Coronary artery (tissue), 2 donors: ENCODE measurements at regions not wholly inside any gene's neighbourhood (a gene's known extent, or its start where the extent isn't known, plus 50 kb on each side); places are given as distances from the start of the nearest gene placed in this dataset.

ENCODE experiments used
- DNase-seq: peaks from one replicate; pipeline ENCODE4 v3.0.0-alpha.2; 2017; ENCODE audit warnings: low spot score
- H3K27ac ChIP-seq, 2 donors: fragments of 200-600 bp; sonication (generic); one replicate each; pipeline ENCODE4 v1.5.1; 2016 to 2019
- H3K4me3 ChIP-seq: fragments of 200-600 bp; sonication (generic); 2 replicates; pipeline ENCODE4 v1.5.1; 2016; ENCODE audit warnings: mild to moderate bottlenecking, moderate library complexity
- CTCF ChIP-seq: fragments of 200-600 bp; sonication (generic); IDR thresholded peaks from one replicate; pipeline ENCODE4 v1.5.1; 2019; ENCODE audit warnings: antibody characterized with exemption

DNA sequence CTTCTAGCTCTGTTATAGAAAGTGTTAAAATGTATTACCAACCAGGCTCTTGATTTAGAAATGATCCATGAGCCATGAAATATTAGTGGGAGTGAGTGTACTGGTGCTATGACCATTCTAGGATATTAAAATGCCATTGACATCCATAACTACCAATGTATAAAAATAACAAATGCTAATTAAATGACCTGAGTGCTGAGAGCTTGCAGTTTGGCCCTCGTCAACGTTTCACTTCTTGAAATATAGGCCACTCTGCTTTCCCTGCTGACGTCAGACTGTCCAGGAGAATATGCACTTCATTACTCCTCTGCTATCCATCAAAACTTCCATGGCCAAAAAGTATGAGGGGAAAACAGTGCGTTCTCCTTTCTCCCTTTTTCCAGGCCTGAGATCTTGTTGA lies 563.1 kb downstream of the METTL15 start:
- no peak for TF ChIP-seq CTCF
- Histone ChIP-seq H3K27ac (no peak overlapping the region), H3K4me3 (no peak overlapping the region)
- DNase-seq: no peak

GRCh38 chr11:28666632-28667031 lies 558.4 kb downstream of the METTL15 start:
- no peak for TF ChIP-seq CTCF
- Histone ChIP-seq H3K27ac (no peak overlapping the region), H3K4me3 (no peak overlapping the region)
- no peak for DNase-seq

DNA sequence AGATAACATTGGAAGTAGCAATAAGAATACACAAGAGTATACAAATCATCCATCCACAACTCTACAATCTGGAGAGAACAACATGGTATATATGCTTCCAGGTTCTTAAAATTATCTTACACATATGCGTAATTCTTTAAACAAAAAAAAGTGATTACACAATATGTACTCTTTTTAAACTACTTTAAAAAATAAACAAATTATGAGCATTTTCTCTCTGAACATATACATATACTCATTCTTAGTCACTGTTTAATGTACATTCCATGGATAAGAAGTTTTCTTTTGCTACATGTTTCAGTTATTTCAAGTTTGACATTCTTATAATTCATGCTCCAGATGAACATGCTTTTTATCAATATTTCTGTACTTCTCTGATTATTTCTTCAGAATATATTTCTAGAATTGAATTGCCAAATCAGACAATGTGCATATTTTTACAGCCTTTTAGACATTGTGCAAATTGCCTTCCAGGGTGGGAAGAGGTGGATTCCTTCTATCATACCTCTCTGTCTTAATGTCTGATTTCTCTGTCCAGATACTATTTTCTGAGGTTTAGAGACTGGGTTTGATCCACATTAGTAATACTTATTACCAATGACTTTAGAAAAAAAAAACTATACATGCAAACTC lies 551.6 kb downstream of the METTL15 start:
- no peak for TF ChIP-seq CTCF
- Histone ChIP-seq H3K27ac (no peak overlapping the region), H3K4me3 (no peak overlapping the region)
- DNase-seq: no peak

- H3K27ac ChIP-seq: no peak overlapping the region
- TF ChIP-seq CTCF: no peak
- no peak overlapping the region for H3K4me3 ChIP-seq
- DNase-seq: no peak
Measured at GRCh38 chr11:28657378-28658030, 549.3 kb downstream of the METTL15 start.

- TF ChIP-seq CTCF: no peak
- DNase-seq: no peak
- no peak overlapping the region for H3K27ac ChIP-seq
- H3K4me3 ChIP-seq: no peak overlapping the region
Measured at GRCh38 chr11:28654191-28654590, 546.0 kb downstream of the METTL15 start.

- H3K4me3 ChIP-seq: no peak overlapping the region
- H3K27ac ChIP-seq: no peak overlapping the region
- DNase-seq: no peak
Measured at GRCh38 chr11:28649922-28650321, 541.7 kb downstream of the METTL15 start.

More at GRCh38 chr11:28649922-28650321, 541.7 kb downstream of the METTL15 start:
- no peak for TF ChIP-seq CTCF
